ENCODE measurements at regions not wholly inside any gene's neighbourhood (a gene's known extent, or its start where the extent isn't known, plus 50 kb on each side); places are given as distances from the start of the nearest gene placed in this dataset.

DNA sequence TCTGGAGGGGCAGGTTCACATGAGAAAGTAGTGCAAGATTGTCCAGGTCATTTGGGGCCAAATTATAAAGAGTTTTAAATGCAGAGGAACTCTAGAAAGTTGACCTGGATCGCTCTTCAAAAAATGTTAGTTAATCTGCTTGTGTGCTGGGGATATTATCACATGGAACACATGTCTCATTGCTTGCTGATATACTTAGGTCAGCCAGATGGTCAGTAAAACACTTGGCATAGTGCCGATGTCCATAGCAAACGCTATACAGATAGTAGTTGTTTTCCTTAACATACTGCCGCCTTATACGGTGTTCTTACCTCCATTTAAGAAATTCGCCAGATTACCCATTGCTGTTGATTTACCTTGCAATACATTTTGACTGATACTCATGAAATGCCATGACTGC lies 103.4 kb upstream of the CWC22 start:
- peaks cover 54% of the 10 kb centered on the region for H3K27me3 Mint-ChIP-seq
- DNase-seq (ENCODE audit: low spot score in 2 of 2) (no peak), ATAC-seq (replicated peaks; ENCODE audit: extremely low read depth, poor library complexity, severe bottlenecking) (no peak)
- H3K9me3 Mint-ChIP-seq, result no peaks in the 10 kb centered on the region
- no peak overlapping the region for H3K27ac Mint-ChIP-seq (ENCODE audit: low read depth)
- H3K4me3 Mint-ChIP-seq, result no peak overlapping the region
- no peaks in the 10 kb centered on the region for H3K36me3 Mint-ChIP-seq (ENCODE audit: insufficient read depth)
- H3K4me1 Mint-ChIP-seq, result no peaks in the 10 kb centered on the region

GRCh38 chr2:180101846-180102245 lies 94.7 kb upstream of the CWC22 start:
- no peak for ATAC-seq (replicated peaks; ENCODE audit: extremely low read depth, poor library complexity, severe bottlenecking)
- no peaks in the 10 kb centered on the region for H3K9me3 Mint-ChIP-seq
- H3K27me3 Mint-ChIP-seq, result peaks cover 30% of the 10 kb centered on the region
- DNase-seq (ENCODE audit: low spot score in 2 of 2), result no peak
- no peak overlapping the region for H3K4me3 Mint-ChIP-seq
- no peaks in the 10 kb centered on the region for H3K4me1 Mint-ChIP-seq
- H3K27ac Mint-ChIP-seq (ENCODE audit: low read depth), result no peak overlapping the region
- H3K36me3 Mint-ChIP-seq (ENCODE audit: insufficient read depth), result no peaks in the 10 kb centered on the region

DNA sequence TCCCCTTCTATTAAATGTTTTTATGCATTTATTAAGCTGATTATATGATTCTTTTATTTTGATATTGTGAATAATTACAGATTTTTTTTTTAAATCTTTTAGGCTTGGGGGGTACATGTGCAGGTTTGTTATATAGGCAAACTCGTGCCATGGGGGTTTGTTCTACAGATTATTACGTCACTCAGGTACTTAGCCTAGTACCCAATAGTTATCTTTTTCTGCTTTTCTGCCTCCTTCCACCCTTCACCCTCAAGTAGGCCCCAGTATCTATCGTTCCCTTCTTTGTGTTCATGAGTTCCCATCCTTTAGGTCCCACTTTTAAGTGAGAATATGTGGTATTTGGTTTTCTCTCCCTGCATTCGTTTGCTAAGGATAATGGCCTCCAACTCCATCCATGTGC lies 92.2 kb upstream of the CWC22 start:
- ATAC-seq (replicated peaks; ENCODE audit: extremely low read depth, poor library complexity, severe bottlenecking), result no peak
- no peaks in the 10 kb centered on the region for H3K36me3 Mint-ChIP-seq (ENCODE audit: insufficient read depth)
- H3K27ac Mint-ChIP-seq (ENCODE audit: low read depth), result no peak overlapping the region
- no peaks in the 10 kb centered on the region for H3K9me3 Mint-ChIP-seq
- no peaks in the 10 kb centered on the region for H3K4me1 Mint-ChIP-seq
- no peak overlapping the region for H3K4me3 Mint-ChIP-seq
- H3K27me3 Mint-ChIP-seq, result peaks cover 34% of the 10 kb centered on the region
- no peak for DNase-seq (ENCODE audit: low spot score in 2 of 2)

DNA sequence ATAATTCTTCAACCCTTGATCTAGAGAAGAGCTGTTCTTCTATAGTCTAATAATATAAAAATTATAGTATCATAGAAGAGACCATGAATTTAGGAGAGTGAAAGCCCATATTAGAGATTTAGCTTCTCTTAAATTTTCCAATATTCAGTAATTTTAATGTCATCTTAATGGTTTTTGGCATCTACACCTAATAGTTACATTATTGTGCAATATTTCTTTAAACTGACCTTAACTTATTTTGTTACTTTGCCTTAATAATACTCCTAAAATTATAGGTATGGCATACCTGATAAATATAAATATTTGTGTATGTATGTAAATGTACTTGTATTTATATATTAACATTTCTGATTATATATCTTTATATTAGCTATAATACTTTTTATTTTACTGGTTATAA lies 78.0 kb upstream of the CWC22 start:
- Mint-ChIP-seq H3K4me3 (no peak overlapping the region), H3K27ac (ENCODE audit: low read depth) (no peak overlapping the region)
- no peak for ATAC-seq (replicated peaks; ENCODE audit: extremely low read depth, poor library complexity, severe bottlenecking)

GRCh38 chr2:180077295-180077906 lies 70.3 kb upstream of the CWC22 start:
- Mint-ChIP-seq H3K4me1 (no peaks in the 10 kb centered on the region), H3K36me3 (ENCODE audit: insufficient read depth) (no peaks in the 10 kb centered on the region), H3K27me3 (peaks cover 26% of the 10 kb centered on the region), H3K4me3 (no peak overlapping the region), H3K9me3 (peaks cover 14% of the 10 kb centered on the region), H3K27ac (ENCODE audit: low read depth) (no peak overlapping the region)
- ATAC-seq (replicated peaks; ENCODE audit: extremely low read depth, poor library complexity, severe bottlenecking) (no peak), DNase-seq (ENCODE audit: low spot score in 2 of 2) (no peak)

More for the DNA sequence above, 78.0 kb upstream of the CWC22 start:
- H3K27me3 Mint-ChIP-seq, result peaks cover 72% of the 10 kb centered on the region
- H3K36me3 Mint-ChIP-seq (ENCODE audit: insufficient read depth), result no peaks in the 10 kb centered on the region
- DNase-seq (ENCODE audit: low spot score in 2 of 2), result no peak
- peaks cover 10% of the 10 kb centered on the region for H3K9me3 Mint-ChIP-seq
- H3K4me1 Mint-ChIP-seq, result no peaks in the 10 kb centered on the region

- no peak for ATAC-seq (replicated peaks; ENCODE audit: extremely low read depth, poor library complexity, severe bottlenecking)
- no peak overlapping the region for H3K27ac Mint-ChIP-seq (ENCODE audit: low read depth)
- peaks cover 14% of the 10 kb centered on the region for H3K27me3 Mint-ChIP-seq
- no peak for DNase-seq (ENCODE audit: low spot score in 2 of 2)
- peaks cover 5% of the 10 kb centered on the region for H3K9me3 Mint-ChIP-seq
- H3K36me3 Mint-ChIP-seq (ENCODE audit: insufficient read depth), result no peaks in the 10 kb centered on the region
- H3K4me3 Mint-ChIP-seq, result no peak overlapping the region
- no peaks in the 10 kb centered on the region for H3K4me1 Mint-ChIP-seq
Observed at GRCh38 chr2:180075870-180076269, 68.8 kb upstream of the CWC22 start.

DNA sequence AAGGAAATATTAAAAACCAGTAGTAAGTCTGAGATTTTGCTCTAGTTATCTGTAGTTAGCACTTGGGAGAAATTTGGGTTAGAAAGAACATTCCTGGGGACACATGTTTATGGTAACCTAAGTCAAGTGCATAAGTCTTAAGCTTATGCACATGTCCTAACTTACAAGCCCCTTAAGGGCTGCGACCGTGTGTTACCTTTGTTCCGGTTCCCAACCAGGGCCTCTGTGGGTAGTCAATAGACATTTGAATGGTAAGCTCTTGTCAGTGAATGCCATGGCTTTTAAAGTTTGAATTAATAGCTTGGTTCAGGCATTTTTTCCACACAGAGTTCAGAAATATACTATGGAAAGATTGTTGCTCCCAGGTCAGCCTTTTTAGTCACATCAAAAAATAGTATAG lies 64.7 kb upstream of the CWC22 start:
- Mint-ChIP-seq H3K27me3 (peaks cover 22% of the 10 kb centered on the region), H3K4me1 (no peaks in the 10 kb centered on the region), H3K4me3 (no peak overlapping the region), H3K36me3 (ENCODE audit: insufficient read depth) (no peaks in the 10 kb centered on the region), H3K27ac (ENCODE audit: low read depth) (no peak overlapping the region), H3K9me3 (peaks cover 10% of the 10 kb centered on the region)
- ATAC-seq (replicated peaks; ENCODE audit: extremely low read depth, poor library complexity, severe bottlenecking) (no peak), DNase-seq (ENCODE audit: low spot score in 2 of 2) (no peak)

DNA sequence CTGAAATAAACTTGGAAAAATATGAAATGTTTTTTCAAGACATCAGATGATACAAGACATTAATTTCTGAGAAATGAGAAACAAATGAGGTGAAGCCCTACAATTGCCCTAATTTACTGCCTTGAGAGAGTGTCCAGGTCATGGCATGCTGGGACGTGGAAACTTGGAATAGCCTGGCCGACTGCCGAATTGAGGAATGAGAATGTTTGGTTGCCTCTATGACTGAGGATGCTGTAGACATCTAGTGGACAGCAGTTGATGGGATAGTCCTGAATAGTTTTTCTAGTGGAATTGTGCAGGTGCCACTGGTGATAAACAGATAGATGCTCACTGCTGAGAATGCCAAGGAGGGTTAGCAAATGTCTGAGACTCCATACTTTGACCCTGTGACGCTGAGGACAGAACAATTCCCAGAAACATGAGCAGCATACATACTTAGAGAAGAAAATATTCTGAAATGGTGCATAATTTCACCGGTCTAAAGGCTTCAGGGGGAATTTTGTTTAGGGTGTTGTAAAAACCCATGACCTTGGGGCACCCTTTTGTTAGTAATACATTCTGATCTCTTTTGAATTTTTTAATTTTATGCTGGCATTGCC lies 56.5 kb upstream of the CWC22 start:
- no peaks in the 10 kb centered on the region for H3K9me3 Mint-ChIP-seq
- no peak overlapping the region for H3K27ac Mint-ChIP-seq (ENCODE audit: low read depth)
- no peak overlapping the region for H3K4me3 Mint-ChIP-seq
- DNase-seq (ENCODE audit: low spot score in 2 of 2), result no peak
- H3K27me3 Mint-ChIP-seq, result peaks cover 7% of the 10 kb centered on the region
- no peaks in the 10 kb centered on the region for H3K36me3 Mint-ChIP-seq (ENCODE audit: insufficient read depth)
- H3K4me1 Mint-ChIP-seq, result no peaks in the 10 kb centered on the region
- no peak for ATAC-seq (replicated peaks; ENCODE audit: extremely low read depth, poor library complexity, severe bottlenecking)

DNA sequence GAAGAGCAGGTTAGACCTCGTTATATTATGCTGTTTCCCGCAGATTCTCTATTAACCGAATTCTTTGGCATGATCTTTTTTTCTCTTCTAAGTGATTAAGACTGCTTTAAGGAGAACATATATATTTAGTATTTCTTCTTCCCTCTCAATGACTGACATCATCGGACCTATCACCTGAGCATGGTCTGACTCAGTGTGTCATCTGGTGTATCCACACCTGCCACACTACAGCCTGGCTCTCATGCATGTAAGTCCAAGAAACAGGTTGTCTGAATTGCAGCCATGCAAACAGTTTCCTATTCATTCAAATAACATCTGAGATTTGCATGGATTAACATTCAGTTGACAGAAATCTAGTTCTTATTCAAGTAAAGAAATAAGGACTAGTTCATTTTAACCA lies 55.1 kb upstream of the CWC22 start:
- no peaks in the 10 kb centered on the region for H3K36me3 Mint-ChIP-seq (ENCODE audit: insufficient read depth)
- H3K4me3 Mint-ChIP-seq, result no peak overlapping the region
- H3K9me3 Mint-ChIP-seq, result no peaks in the 10 kb centered on the region
- no peak for DNase-seq (ENCODE audit: low spot score in 2 of 2)
- H3K27me3 Mint-ChIP-seq, result peaks cover 9% of the 10 kb centered on the region
- H3K27ac Mint-ChIP-seq (ENCODE audit: low read depth), result no peak overlapping the region
- ATAC-seq (replicated peaks; ENCODE audit: extremely low read depth, poor library complexity, severe bottlenecking), result no peak
- no peaks in the 10 kb centered on the region for H3K4me1 Mint-ChIP-seq

GRCh38 chr2:180061546-180061945 lies 54.4 kb upstream of the CWC22 start:
- no peak overlapping the region for H3K27ac Mint-ChIP-seq (ENCODE audit: low read depth)
- no peaks in the 10 kb centered on the region for H3K36me3 Mint-ChIP-seq (ENCODE audit: insufficient read depth)
- H3K27me3 Mint-ChIP-seq, result peaks cover 15% of the 10 kb centered on the region
- ATAC-seq (replicated peaks; ENCODE audit: extremely low read depth, poor library complexity, severe bottlenecking) (no peak), DNase-seq (ENCODE audit: low spot score in 2 of 2) (no peak)
- H3K9me3 Mint-ChIP-seq, result no peaks in the 10 kb centered on the region
- H3K4me1 Mint-ChIP-seq, result no peaks in the 10 kb centered on the region
- H3K4me3 Mint-ChIP-seq, result no peak overlapping the region

DNA sequence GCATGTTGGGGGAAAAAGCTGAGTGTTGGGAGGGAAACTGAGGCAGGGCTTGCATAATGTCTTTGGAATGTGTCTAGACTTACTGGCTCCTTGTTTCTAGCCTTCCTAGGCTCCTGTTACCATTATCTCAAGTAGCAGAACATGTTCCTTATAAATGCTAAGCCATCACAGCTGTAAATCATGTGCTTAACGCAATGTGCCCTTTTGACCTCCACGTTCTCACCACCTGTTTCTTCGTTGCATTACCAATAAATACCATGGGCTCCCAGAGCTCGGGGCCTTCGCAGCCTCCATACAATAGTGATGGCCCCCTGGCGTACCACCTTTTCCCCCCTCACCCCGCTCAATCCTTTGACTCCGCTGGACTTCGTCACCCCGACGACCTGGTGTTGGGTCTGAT lies 54.0 kb upstream of the CWC22 start:
- H3K4me1 Mint-ChIP-seq, result no peaks in the 10 kb centered on the region
- no peaks in the 10 kb centered on the region for H3K9me3 Mint-ChIP-seq
- no peak overlapping the region for H3K4me3 Mint-ChIP-seq
- DNase-seq (ENCODE audit: low spot score in 2 of 2) (no peak), ATAC-seq (replicated peaks; ENCODE audit: extremely low read depth, poor library complexity, severe bottlenecking) (no peak)
- no peak overlapping the region for H3K27ac Mint-ChIP-seq (ENCODE audit: low read depth)
- peaks cover 18% of the 10 kb centered on the region for H3K27me3 Mint-ChIP-seq
- no peaks in the 10 kb centered on the region for H3K36me3 Mint-ChIP-seq (ENCODE audit: insufficient read depth)

DNA sequence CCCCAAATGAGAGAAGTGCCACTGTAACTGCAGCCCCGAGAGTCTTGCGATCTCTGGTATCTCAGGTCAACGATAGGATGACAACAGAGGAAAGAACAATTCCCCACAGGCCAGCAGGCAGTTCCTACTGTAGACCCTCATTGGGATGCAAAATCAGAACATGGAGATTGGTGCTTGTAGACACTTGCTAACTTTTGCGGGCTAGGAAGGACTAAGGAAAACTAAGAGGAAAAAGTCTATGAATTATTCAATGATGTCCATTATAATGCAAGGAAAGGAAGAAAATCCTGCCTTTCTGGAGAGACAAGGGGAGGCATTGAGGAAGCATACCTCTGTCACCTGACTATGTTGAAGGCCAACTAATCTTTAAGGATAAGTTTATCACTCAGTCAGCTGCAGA lies 51.9 kb upstream of the CWC22 start:
- Mint-ChIP-seq H3K36me3 (ENCODE audit: insufficient read depth) (no peaks in the 10 kb centered on the region), H3K4me1 (no peaks in the 10 kb centered on the region), H3K4me3 (no peak overlapping the region), H3K9me3 (no peaks in the 10 kb centered on the region), H3K27ac (ENCODE audit: low read depth) (no peak overlapping the region), H3K27me3 (peaks cover 20% of the 10 kb centered on the region)
- DNase-seq (ENCODE audit: low spot score in 2 of 2) (no peak), ATAC-seq (replicated peaks; ENCODE audit: extremely low read depth, poor library complexity, severe bottlenecking) (no peak)

DNA sequence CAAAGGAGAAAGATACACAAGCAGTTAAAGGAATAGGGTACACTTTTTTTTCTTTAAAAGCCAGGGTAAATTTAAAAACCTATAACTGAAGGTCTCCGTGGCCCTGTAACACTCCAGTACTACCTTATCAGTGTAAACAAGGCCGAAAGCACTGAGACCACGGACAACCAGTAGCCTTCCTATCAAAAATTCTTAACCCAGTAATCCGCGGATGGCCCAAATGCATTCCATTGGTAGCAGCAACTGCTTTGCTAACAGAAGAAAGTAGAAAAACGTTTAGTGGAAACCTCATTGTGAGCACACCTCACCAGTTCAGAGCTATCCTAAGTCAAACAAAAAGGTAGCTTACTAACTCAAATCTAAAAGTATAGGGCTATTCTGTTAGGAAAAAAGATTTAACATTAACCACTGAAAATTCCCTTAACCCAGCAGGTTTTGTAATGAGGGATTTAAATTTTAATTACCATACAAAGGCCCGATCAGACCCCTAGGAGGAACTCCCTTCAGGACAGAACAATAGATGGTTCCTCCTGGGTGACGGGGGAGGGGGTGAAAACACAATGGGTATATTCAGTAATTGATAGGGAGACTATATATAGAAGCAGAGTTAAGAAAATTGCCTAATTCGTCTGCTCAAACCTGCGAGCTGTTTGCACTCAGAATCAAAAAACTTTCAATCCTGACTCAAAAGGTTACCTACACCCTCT lies 50.8 kb upstream of the CWC22 start:
- no peak for DNase-seq (ENCODE audit: low spot score in 2 of 2)
- no peak for ATAC-seq (replicated peaks; ENCODE audit: extremely low read depth, poor library complexity, severe bottlenecking)
- Mint-ChIP-seq H3K27me3 (peaks cover 32% of the 10 kb centered on the region), H3K4me3 (no peak overlapping the region), H3K36me3 (ENCODE audit: insufficient read depth) (no peaks in the 10 kb centered on the region), H3K9me3 (no peaks in the 10 kb centered on the region), H3K4me1 (no peaks in the 10 kb centered on the region), H3K27ac (ENCODE audit: low read depth) (no peak overlapping the region)

Measured in central memory CD8-positive, alpha-beta T cell (primary cell).